Adipocyte (in vitro differentiated cells): ENCODE measurements at regions not wholly inside any gene's neighbourhood (a gene's known extent, or its start where the extent isn't known, plus 50 kb on each side); places are given as distances from the start of the nearest gene placed in this dataset.

Source experiments
- DNase-seq: peaks from one replicate; pipeline ENCODE4 v3.0.0-alpha.2; 2015; ENCODE audit warnings: low read depth
- H3K27me3 ChIP-seq: replicated peaks from 2 replicates; pipeline ENCODE4 v1.7.0; 2013; ENCODE audit warnings: mild to moderate bottlenecking, low read length, moderate library complexity; ENCODE audit not compliant: control insufficient read depth, insufficient read depth
- H3K36me3 ChIP-seq: 2 replicates; pipeline ENCODE4 v1.7.0; 2013; ENCODE audit warnings: low read length, mild to moderate bottlenecking, moderate library complexity; ENCODE audit not compliant: control insufficient read depth, insufficient read depth, severe bottlenecking
- H3K4me1 ChIP-seq: 2 replicates; pipeline ENCODE4 v1.7.0; 2013; ENCODE audit warnings: mild to moderate bottlenecking, low read length, moderate library complexity; ENCODE audit not compliant: control insufficient read depth, insufficient read depth
- H3K4me3 ChIP-seq: 2 replicates; pipeline ENCODE4 v1.7.0; 2013; ENCODE audit warnings: mild to moderate bottlenecking, low read length, moderate library complexity
- H3K9ac ChIP-seq: 2 replicates; pipeline ENCODE4 v1.7.0; 2013; ENCODE audit warnings: mild to moderate bottlenecking, low read length, moderate library complexity
- H3K9me3 ChIP-seq: 2 replicates; pipeline ENCODE4 v1.7.0; 2013; ENCODE audit warnings: mild to moderate bottlenecking, low read length, moderate library complexity; ENCODE audit not compliant: control insufficient read depth

DNA sequence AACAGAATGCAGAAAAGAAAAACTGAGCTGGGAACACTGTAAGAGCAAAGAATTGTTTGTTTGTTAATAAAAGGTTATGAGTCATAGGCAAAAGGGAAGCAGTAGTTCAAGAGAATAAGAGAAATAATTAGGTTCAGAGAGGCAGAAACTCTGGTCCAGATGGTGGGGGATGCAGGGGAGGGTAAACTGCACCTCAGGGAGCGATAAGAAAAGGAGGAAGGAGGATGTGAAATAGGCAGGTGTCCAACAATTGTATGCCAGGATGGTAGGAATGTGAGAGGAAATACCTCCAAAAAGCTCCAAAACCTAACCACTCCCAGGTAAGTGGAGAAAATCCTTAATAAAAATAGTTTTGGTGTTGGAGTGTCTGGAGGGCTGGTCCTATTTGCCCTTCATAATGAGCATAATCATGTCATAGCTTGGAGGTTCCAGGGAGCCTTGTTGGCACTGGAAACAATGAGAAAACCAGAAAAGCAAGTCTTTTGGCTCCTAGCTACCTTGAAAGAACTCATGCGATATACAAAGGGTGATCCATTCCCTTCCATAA, 405.4 kb upstream of the TBL1XR1 start:
- no peak for DNase-seq
- no peaks in the 10 kb centered on the region for H3K27me3 ChIP-seq
- no peaks in the 10 kb centered on the region for H3K9me3 ChIP-seq
- no peaks in the 10 kb centered on the region for H3K36me3 ChIP-seq
- no peak overlapping the region for H3K4me3 ChIP-seq
- no peak overlapping the region for H3K9ac ChIP-seq
- peaks cover 18% of the 10 kb centered on the region for H3K4me1 ChIP-seq

- Histone ChIP-seq H3K27me3 (no peaks in the 10 kb centered on the region), H3K9ac (no peak overlapping the region), H3K9me3 (no peaks in the 10 kb centered on the region), H3K36me3 (no peaks in the 10 kb centered on the region), H3K4me1 (peaks cover 13% of the 10 kb centered on the region), H3K4me3 (no peak overlapping the region)
- DNase-seq, result no peak
These were observed 405.9 kb upstream of the TBL1XR1 start for GRCh38 chr3:177603148-177603603.

GRCh38 chr3:177604181-177604580, 406.9 kb upstream of the TBL1XR1 start:
- Histone ChIP-seq H3K36me3 (no peaks in the 10 kb centered on the region), H3K4me1 (peaks cover 3% of the 10 kb centered on the region), H3K27me3 (no peaks in the 10 kb centered on the region), H3K9me3 (no peaks in the 10 kb centered on the region), H3K9ac (no peak overlapping the region), H3K4me3 (no peak overlapping the region)
- no peak for DNase-seq

GRCh38 chr3:177606891-177607290, 409.6 kb upstream of the TBL1XR1 start:
- Histone ChIP-seq H3K4me1 (peaks cover 3% of the 10 kb centered on the region), H3K9me3 (no peaks in the 10 kb centered on the region), H3K27me3 (no peaks in the 10 kb centered on the region), H3K4me3 (no peak overlapping the region), H3K9ac (no peak overlapping the region), H3K36me3 (no peaks in the 10 kb centered on the region)
- DNase-seq, result no peak

- no peaks in the 10 kb centered on the region for H3K36me3 ChIP-seq
- H3K9ac ChIP-seq, result no peak overlapping the region
- H3K27me3 ChIP-seq, result no peaks in the 10 kb centered on the region
- H3K9me3 ChIP-seq, result no peaks in the 10 kb centered on the region
- no peak for DNase-seq
- H3K4me3 ChIP-seq, result no peak overlapping the region
- peaks cover 2% of the 10 kb centered on the region for H3K4me1 ChIP-seq
These were observed 410.3 kb upstream of the TBL1XR1 start for GRCh38 chr3:177607589-177607988.

DNA sequence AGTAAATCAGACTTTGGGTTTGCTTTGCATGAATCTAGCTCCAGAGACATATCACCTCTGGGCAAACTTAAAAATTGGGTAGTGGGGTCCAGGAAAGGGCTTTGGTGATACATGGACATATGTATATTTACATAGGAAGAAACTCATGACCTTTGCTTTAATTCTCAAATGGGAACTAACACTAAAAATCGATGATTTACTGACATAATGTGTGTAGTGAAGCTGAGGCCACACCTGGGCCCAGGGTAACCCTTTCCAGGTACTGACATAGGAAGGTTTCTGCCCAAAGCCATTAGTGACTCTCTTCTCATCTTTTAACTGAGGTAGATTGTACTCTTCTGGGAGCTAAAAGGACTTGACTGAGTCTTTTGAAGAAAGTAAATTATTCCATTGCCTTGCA, 411.2 kb upstream of the TBL1XR1 start:
- DNase-seq, result no peak
- Histone ChIP-seq H3K27me3 (no peaks in the 10 kb centered on the region), H3K4me3 (no peak overlapping the region), H3K9ac (no peak overlapping the region), H3K36me3 (no peaks in the 10 kb centered on the region), H3K4me1 (no peaks in the 10 kb centered on the region), H3K9me3 (no peaks in the 10 kb centered on the region)

DNA sequence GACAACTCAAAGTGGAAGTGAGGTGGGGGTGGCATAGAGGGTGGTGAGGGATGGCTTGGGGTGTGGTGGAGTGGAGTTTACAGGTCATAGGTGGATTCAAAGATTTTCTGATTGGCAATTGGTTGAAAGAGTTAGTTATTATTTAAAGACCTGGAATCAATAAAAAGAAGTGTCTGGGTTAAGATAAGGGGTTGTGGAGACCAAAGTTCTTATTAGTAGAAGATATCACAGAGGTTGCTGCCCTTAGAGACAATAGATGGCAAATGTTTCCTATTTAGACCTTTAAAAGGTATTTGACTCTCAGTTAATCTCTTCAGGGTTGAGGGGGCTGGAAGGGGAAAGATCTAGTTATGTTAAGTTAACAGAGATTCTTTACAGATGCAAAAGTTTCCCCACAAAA, 412.3 kb upstream of the TBL1XR1 start:
- H3K36me3 ChIP-seq, result no peaks in the 10 kb centered on the region
- no peak overlapping the region for H3K9ac ChIP-seq
- no peak for DNase-seq
- H3K9me3 ChIP-seq, result peaks cover 4% of the 10 kb centered on the region
- no peak overlapping the region for H3K4me3 ChIP-seq
- no peaks in the 10 kb centered on the region for H3K27me3 ChIP-seq
- H3K4me1 ChIP-seq, result peaks cover 3% of the 10 kb centered on the region

DNA sequence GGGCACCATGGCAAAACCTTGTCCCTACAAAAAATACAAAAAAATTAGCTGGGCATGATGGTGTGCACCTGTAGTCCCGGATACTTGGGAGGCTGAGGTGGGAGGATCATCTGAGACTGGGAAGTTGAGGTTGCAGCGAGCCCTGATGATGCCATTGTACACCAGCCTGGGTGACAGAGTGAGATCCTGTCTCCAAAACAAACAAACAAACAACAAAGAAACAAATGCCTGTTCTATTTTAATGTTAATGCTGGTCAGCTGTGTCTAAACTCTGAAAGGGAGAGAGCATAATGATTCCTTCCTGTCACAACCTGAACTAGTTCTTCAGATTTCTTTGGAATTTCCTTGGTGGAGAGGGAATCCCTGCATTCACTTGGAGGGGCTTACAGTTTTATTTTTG, 413.0 kb upstream of the TBL1XR1 start:
- no peak for DNase-seq
- Histone ChIP-seq H3K4me3 (no peak overlapping the region), H3K27me3 (no peaks in the 10 kb centered on the region)

GRCh38 chr3:177610686-177611633, 413.7 kb upstream of the TBL1XR1 start:
- Histone ChIP-seq H3K9me3 (peaks cover 4% of the 10 kb centered on the region), H3K4me3 (no peak overlapping the region), H3K4me1 (peaks cover 16% of the 10 kb centered on the region), H3K27me3 (no peaks in the 10 kb centered on the region), H3K36me3 (no peaks in the 10 kb centered on the region), H3K9ac (no peak overlapping the region)
- peak; percentile 40 for DNase-seq

More for the DNA sequence above, 413.0 kb upstream of the TBL1XR1 start:
- Histone ChIP-seq H3K36me3 (no peaks in the 10 kb centered on the region), H3K9me3 (peaks cover 4% of the 10 kb centered on the region), H3K4me1 (peaks cover 9% of the 10 kb centered on the region), H3K9ac (no peak overlapping the region)

- peaks cover 4% of the 10 kb centered on the region for H3K9me3 ChIP-seq
- no peak for DNase-seq
- H3K27me3 ChIP-seq, result no peaks in the 10 kb centered on the region
- H3K4me1 ChIP-seq, result peaks cover 21% of the 10 kb centered on the region
- H3K9ac ChIP-seq, result no peak overlapping the region
- no peaks in the 10 kb centered on the region for H3K36me3 ChIP-seq
- H3K4me3 ChIP-seq, result no peak overlapping the region
These were observed 414.6 kb upstream of the TBL1XR1 start for GRCh38 chr3:177611752-177612334.

GRCh38 chr3:177613901-177614300, 416.6 kb upstream of the TBL1XR1 start:
- Histone ChIP-seq H3K4me1 (peaks cover 30% of the 10 kb centered on the region), H3K9ac (no peak overlapping the region), H3K36me3 (no peaks in the 10 kb centered on the region), H3K9me3 (peaks cover 4% of the 10 kb centered on the region), H3K4me3 (no peak overlapping the region), H3K27me3 (no peaks in the 10 kb centered on the region)
- DNase-seq, result no peak
